ENCODE measurements at regions not wholly inside any gene's neighbourhood (a gene's known extent, or its start where the extent isn't known, plus 50 kb on each side); places are given as distances from the start of the nearest gene placed in this dataset.

GRCh38 chr11:126138636-126139035, 72.8 kb downstream of the RPUSD4 start:
- TF ChIP-seq, protein P1, sequence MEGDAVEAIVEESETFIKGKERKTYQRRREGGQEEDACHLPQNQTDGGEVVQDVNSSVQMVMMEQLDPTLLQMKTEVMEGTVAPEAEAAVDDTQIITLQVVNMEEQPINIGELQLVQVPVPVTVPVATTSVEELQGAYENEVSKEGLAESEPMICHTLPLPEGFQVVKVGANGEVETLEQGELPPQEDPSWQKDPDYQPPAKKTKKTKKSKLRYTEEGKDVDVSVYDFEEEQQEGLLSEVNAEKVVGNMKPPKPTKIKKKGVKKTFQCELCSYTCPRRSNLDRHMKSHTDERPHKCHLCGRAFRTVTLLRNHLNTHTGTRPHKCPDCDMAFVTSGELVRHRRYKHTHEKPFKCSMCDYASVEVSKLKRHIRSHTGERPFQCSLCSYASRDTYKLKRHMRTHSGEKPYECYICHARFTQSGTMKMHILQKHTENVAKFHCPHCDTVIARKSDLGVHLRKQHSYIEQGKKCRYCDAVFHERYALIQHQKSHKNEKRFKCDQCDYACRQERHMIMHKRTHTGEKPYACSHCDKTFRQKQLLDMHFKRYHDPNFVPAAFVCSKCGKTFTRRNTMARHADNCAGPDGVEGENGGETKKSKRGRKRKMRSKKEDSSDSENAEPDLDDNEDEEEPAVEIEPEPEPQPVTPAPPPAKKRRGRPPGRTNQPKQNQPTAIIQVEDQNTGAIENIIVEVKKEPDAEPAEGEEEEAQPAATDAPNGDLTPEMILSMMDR (IDR thresholded peaks at IDR 0.05): no peak
- no peak for TF ChIP-seq POLR2A (IDR thresholded peaks at IDR 0.05)

Measured in heart left ventricle (tissue), 13 donors.